Mammary epithelial cell (primary cell): ENCODE measurements at regions not wholly inside any gene's neighbourhood (a gene's known extent, or its start where the extent isn't known, plus 50 kb on each side); places are given as distances from the start of the nearest gene placed in this dataset.
A peak's percentile ranks its signal among the peaks of the same experiment; 100 is the strongest.

ENCODE experiments used
- EZH2 ChIP-seq: IDR thresholded peaks from 2 replicates; pipeline ENCODE4 v1.6.1; 2012; ENCODE audit warnings: low read length, inconsistent platforms, borderline replicate concordance
- TF ChIP-seq, protein P1 (sequence below), 2 donors: IDR thresholded peaks in 1 of 2; conservative IDR thresholded peaks in 1 of 2; 2 replicates each; pipeline ENCODE4 v1.5.1; 2011 to 2012; ENCODE audit warnings: inconsistent platforms in 2 of 2, low read length in 2 of 2, mild to moderate bottlenecking in 2 of 2, control low read depth in 1 of 2, low read depth in 1 of 2; ENCODE audit not compliant: insufficient read depth in 1 of 2; ENCODE audit errors: extremely low read depth in 1 of 2

DNA sequence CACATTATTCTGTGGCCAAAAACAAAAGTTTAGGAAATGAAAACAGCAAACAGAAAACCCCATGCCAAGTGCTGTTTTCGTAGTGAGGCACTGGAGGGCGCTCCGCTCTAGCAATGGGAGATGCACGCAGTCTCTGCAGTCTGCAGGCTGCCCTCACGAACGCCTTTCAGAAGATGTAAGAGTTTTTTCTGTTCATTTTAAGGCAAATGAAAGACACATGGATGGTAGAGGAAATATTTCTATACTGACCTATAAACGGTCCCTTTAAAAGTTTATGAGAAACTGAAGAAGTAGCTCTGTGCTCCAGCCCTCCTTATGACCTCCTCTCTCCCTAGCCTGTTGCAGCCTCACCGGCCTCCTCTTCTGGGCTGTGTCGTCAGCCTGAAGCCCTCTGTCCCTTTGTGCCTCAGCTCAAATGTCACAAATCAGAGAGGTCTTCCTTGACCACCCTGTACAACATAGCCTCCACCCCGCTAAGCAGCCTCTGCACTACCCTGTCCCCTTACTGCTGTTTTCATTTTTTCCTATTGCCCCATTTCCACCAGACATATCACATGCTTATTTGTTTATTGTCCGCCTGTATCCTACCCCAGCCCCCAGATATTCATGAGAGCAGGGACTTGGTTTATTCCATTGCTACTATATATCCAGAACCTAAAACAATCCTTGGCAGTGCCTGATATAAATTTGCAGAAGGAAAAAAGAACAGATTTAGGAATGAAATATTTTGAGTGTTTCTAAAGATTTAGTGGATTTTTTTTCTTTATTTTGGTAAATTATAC is 116.4 kb downstream of the TM9SF2 start:
- TF ChIP-seq, protein P1, sequence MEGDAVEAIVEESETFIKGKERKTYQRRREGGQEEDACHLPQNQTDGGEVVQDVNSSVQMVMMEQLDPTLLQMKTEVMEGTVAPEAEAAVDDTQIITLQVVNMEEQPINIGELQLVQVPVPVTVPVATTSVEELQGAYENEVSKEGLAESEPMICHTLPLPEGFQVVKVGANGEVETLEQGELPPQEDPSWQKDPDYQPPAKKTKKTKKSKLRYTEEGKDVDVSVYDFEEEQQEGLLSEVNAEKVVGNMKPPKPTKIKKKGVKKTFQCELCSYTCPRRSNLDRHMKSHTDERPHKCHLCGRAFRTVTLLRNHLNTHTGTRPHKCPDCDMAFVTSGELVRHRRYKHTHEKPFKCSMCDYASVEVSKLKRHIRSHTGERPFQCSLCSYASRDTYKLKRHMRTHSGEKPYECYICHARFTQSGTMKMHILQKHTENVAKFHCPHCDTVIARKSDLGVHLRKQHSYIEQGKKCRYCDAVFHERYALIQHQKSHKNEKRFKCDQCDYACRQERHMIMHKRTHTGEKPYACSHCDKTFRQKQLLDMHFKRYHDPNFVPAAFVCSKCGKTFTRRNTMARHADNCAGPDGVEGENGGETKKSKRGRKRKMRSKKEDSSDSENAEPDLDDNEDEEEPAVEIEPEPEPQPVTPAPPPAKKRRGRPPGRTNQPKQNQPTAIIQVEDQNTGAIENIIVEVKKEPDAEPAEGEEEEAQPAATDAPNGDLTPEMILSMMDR (conservative IDR thresholded peaks at IDR 0.05 in 1 of 2, IDR thresholded peaks at IDR 0.05 in 1 of 2; ENCODE audit: extremely low read depth in 1 of 2, insufficient read depth in 1 of 2, low read depth in 1 of 2, low read length in 2 of 2): peak; percentile 73 to 79
- no peak for TF ChIP-seq EZH2
